H1 (cell line): ENCODE measurements at regions not wholly inside any gene's neighbourhood (a gene's known extent, or its start where the extent isn't known, plus 50 kb on each side); places are given as distances from the start of the nearest gene placed in this dataset.

ENCODE experiments used
- CTCF ChIA-PET: fragments of 300-600 bp; sonication (Branson Sonifier 250); formaldehyde crosslinking; loops from one replicate; lab custom pipeline; 2021; ENCODE audit not compliant: partially characterized antibody; lab: Charles Lee
- POLR2A ChIA-PET: fragments of 300-600 bp; sonication (Branson Sonifier 250); formaldehyde crosslinking; loops from one replicate; lab custom pipeline; 2021; ENCODE audit warnings: inconsistent platforms; ENCODE audit not compliant: partially characterized antibody; lab: Charles Lee
- DNase-seq, 2 experiments: peaks; one replicate each; pipeline versions ENCODE4 v3.0.0 to v3.0.0-alpha.2; 2010 to 2022; ENCODE audit warnings: low spot score in 2 of 2, low read depth in 1 of 2, mixed read lengths in 1 of 2
- FAIRE-seq: peaks from 2 replicates; lab custom pipeline; 2011; peaks lifted over from hg19 to GRCh38; lab: Jason Lieb, UNC
- H2AFZ ChIP-seq: 2 replicates; pipeline ENCODE4 v1.8.1; 2012; ENCODE audit warnings: low read length, inconsistent platforms
- H2AK5ac ChIP-seq: 2 replicates; pipeline ENCODE4 v1.6.1; 2013; ENCODE audit warnings: low read depth, low read length
- H2BK120ac ChIP-seq: replicated peaks from 2 replicates; pipeline ENCODE3; 2013; ENCODE audit warnings: low read depth, low read length, inconsistent platforms
- H2BK12ac ChIP-seq: 2 replicates; pipeline ENCODE4 v1.6.1; 2013; ENCODE audit warnings: low read depth, low read length
- H2BK15ac ChIP-seq: 2 replicates; pipeline ENCODE4 v1.6.1; 2013; ENCODE audit warnings: low read length
- H2BK20ac ChIP-seq: 2 replicates; pipeline ENCODE4 v1.6.1; 2013; ENCODE audit warnings: low read length
- H2BK5ac ChIP-seq: 2 replicates; pipeline ENCODE4 v1.6.1; 2013; ENCODE audit warnings: low read depth, low read length
- H3K14ac ChIP-seq: 2 replicates; pipeline ENCODE4 v1.6.1; 2013; ENCODE audit warnings: inconsistent platforms; ENCODE audit not compliant: insufficient read length
- H3K18ac ChIP-seq: 2 replicates; pipeline ENCODE4 v1.6.1; 2013; ENCODE audit warnings: low read length; ENCODE audit errors: extremely low read depth
- H3K23ac ChIP-seq: 2 replicates; pipeline ENCODE4 v1.6.1; 2013; ENCODE audit warnings: inconsistent platforms; ENCODE audit not compliant: insufficient read length
- H3K23me2 ChIP-seq: 2 replicates; pipeline ENCODE4 v1.6.1; 2013; ENCODE audit warnings: low read depth, low read length
- H3K27ac ChIP-seq: 2 replicates; pipeline ENCODE4 v1.6.1; 2011; ENCODE audit warnings: low read depth, low read length, inconsistent platforms
- H3K27me3 ChIP-seq, 4 experiments: replicated peaks in 1 of 4; 1 replicate in 1 of 4; 2 replicates in 3 of 4; pipeline versions ENCODE4 v1.6.1 to v1.8.1; 2011 to 2013; ENCODE audit warnings: low read length in 3 of 4, mild to moderate bottlenecking in 3 of 4, inconsistent platforms in 2 of 4, mixed read lengths in 2 of 4, moderate library complexity in 1 of 4; ENCODE audit not compliant: control insufficient read depth in 3 of 4, insufficient read depth in 3 of 4; ENCODE audit errors: extremely low read depth in 1 of 4
- H3K36me3 ChIP-seq, 4 experiments: 2 replicates each; pipeline versions ENCODE4 v1.6.1 to v1.8.1; 2011 to 2013; ENCODE audit warnings: mild to moderate bottlenecking in 4 of 4, low read length in 3 of 4, moderate library complexity in 2 of 4, control low read depth in 1 of 4, inconsistent platforms in 1 of 4; ENCODE audit not compliant: insufficient read depth in 4 of 4, control insufficient read depth in 2 of 4
- H3K4ac ChIP-seq: replicated peaks from 2 replicates; pipeline ENCODE3; 2013; ENCODE audit warnings: low read length, low read depth, mixed read lengths, inconsistent platforms; ENCODE audit not compliant: insufficient read length
- H3K4me1 ChIP-seq, 4 experiments: replicated peaks in 1 of 4; 1 replicate in 1 of 4; 2 replicates in 3 of 4; pipeline versions ENCODE4 v1.6.1 to v1.8.1; 2011 to 2013; ENCODE audit warnings: low read length in 3 of 4, inconsistent platforms in 2 of 4, mixed read lengths in 1 of 4; ENCODE audit not compliant: insufficient read depth in 4 of 4, control insufficient read depth in 3 of 4
- H3K4me2 ChIP-seq, 2 experiments: 2 replicates each; pipeline versions ENCODE4 v1.6.1 to v1.8.1; 2011 to 2013; ENCODE audit warnings: low read depth in 2 of 2, low read length in 2 of 2, control low read depth in 1 of 2, inconsistent platforms in 1 of 2, mild to moderate bottlenecking in 1 of 2; ENCODE audit not compliant: insufficient read depth in 1 of 2
- H3K4me3 ChIP-seq, 4 experiments: fragments of 200-600, 300-600 bp in 1 of 4; sonication (generic), shearing (Covaris generic), sonication (Bioruptor Twin) in 1 of 4; 2 replicates each; pipeline versions ENCODE4 v1.5.1 to v1.8.1; 2011 to 2016; ENCODE audit warnings: low read length in 4 of 4, low read depth in 3 of 4, control low read depth in 2 of 4, inconsistent platforms in 2 of 4, mild to moderate bottlenecking in 2 of 4, mixed read lengths in 1 of 4, moderate library complexity in 1 of 4; ENCODE audit not compliant: insufficient read depth in 2 of 4; ENCODE audit errors: extremely low read depth in 1 of 4
- H3K56ac ChIP-seq: replicated peaks from 2 replicates; pipeline ENCODE3; 2013; ENCODE audit warnings: low read depth, mild to moderate bottlenecking, mixed read lengths, low read length, inconsistent platforms; ENCODE audit not compliant: insufficient read length
- H3K79me1 ChIP-seq: 2 replicates; pipeline ENCODE4 v1.6.1; 2013; ENCODE audit warnings: low read depth, low read length, control low read depth
- H3K79me2 ChIP-seq, 2 experiments: 2 replicates each; pipeline versions ENCODE4 v1.6.1 to v1.8.1; 2012 to 2013; ENCODE audit warnings: low read length in 2 of 2, mild to moderate bottlenecking in 2 of 2, inconsistent platforms in 1 of 2; ENCODE audit not compliant: insufficient read depth in 2 of 2, control insufficient read depth in 1 of 2
- H3K9ac ChIP-seq, 4 experiments: replicated peaks in 1 of 4; 1 replicate in 1 of 4; 2 replicates in 3 of 4; pipeline versions ENCODE4 v1.6.1 to v1.8.1; 2011 to 2013; ENCODE audit warnings: low read depth in 3 of 4, low read length in 3 of 4, control low read depth in 2 of 4, mild to moderate bottlenecking in 2 of 4, moderate library complexity in 2 of 4, inconsistent platforms in 1 of 4; ENCODE audit errors: extremely low read depth in 1 of 4
- H3K9me3 ChIP-seq, 2 experiments: 2 replicates each; pipeline versions ENCODE4 v1.6.1 to v1.8.1; 2012 to 2013; ENCODE audit warnings: mild to moderate bottlenecking in 2 of 2, moderate library complexity in 2 of 2, control low read depth in 1 of 2, inconsistent platforms in 1 of 2, low read depth in 1 of 2, low read length in 1 of 2, mixed read lengths in 1 of 2; ENCODE audit not compliant: insufficient read depth in 2 of 2
- H4K20me1 ChIP-seq, 2 experiments: replicated peaks in 1 of 2; 2 replicates each; pipeline versions ENCODE3 to v1.8.1; 2011 to 2013; ENCODE audit warnings: inconsistent platforms in 2 of 2, low read length in 2 of 2, mild to moderate bottlenecking in 1 of 2; ENCODE audit not compliant: insufficient read depth in 2 of 2, control insufficient read depth in 1 of 2
- H4K5ac ChIP-seq: 2 replicates; pipeline ENCODE4 v1.6.1; 2013; ENCODE audit warnings: low read length, low read depth, mixed read lengths, inconsistent platforms; ENCODE audit not compliant: insufficient read length
- H4K8ac ChIP-seq: 2 replicates; pipeline ENCODE4 v1.8.0; 2013; ENCODE audit warnings: mild to moderate bottlenecking, moderate library complexity, low read length, inconsistent platforms; ENCODE audit not compliant: insufficient read depth; ENCODE audit errors: extremely low read depth
- H4K91ac ChIP-seq: replicated peaks from 2 replicates; pipeline ENCODE3; 2013; ENCODE audit warnings: low read length, mixed read lengths, inconsistent platforms; ENCODE audit not compliant: insufficient read length
- WGBS, 2 experiments: shearing (Covaris generic) in 1 of 2; methylation state at CpG; one replicate each; pipeline versions ENCODE4 v1.1.6 to v1.1.7; 2013 to 2015; ENCODE audit warnings: low lambda C conversion rate in 2 of 2, mixed read lengths in 2 of 2, inconsistent platforms in 1 of 2, low coverage in 1 of 2, missing lambda C conversion rate in 1 of 2; ENCODE audit not compliant: insufficient replicate concordance in 2 of 2, insufficient coverage in 1 of 2, insufficient read length in 1 of 2; ENCODE audit errors: extremely low coverage in 1 of 2, missing lambda C conversion rate in 1 of 2; 5-methylcytosine and 5-hydroxymethylcytosine counted together

GRCh38 chr2:238586931-238587775, 160.4 kb downstream of the ASB1 start:
- Histone ChIP-seq H2BK12ac (no peak overlapping the region), H3K4ac (no peak overlapping the region), H2AK5ac (no peak overlapping the region), H3K9me3 (no peaks in the 10 kb centered on the region), H3K79me2 (no peaks in the 10 kb centered on the region), H4K8ac (no peak overlapping the region), H3K79me1 (no peaks in the 10 kb centered on the region), H3K27me3 (no peaks in the 10 kb centered on the region), H3K36me3 (no peaks in the 10 kb centered on the region), H3K56ac (no peak overlapping the region), H2BK15ac (no peak overlapping the region), H4K20me1 (no peaks in the 10 kb centered on the region), H2AFZ (no peak overlapping the region), H3K23me2 (no peaks in the 10 kb centered on the region), H4K91ac (no peak overlapping the region), H3K18ac (no peak overlapping the region), H3K4me2 (no peak overlapping the region), H3K27ac (no peak overlapping the region), H3K4me3 (no peak overlapping the region), H3K14ac (no peak overlapping the region), H3K23ac (no peak overlapping the region), H2BK5ac (no peak overlapping the region), H3K9ac (no peak overlapping the region), H4K5ac (no peak overlapping the region), H3K4me1 (no peaks in the 10 kb centered on the region), H2BK20ac (no peak overlapping the region), H2BK120ac (no peak overlapping the region)
- POLR2A ChIA-PET, result no interaction called here
- WGBS, 2 experiments, result 89% methylated on average over 15 of the region's 16 CpGs; no CpG with 5 or more reads in 1 of the 2 experiments
- no peak for DNase-seq
- no peak for FAIRE-seq
- CTCF ChIA-PET, result no interaction called here
